ENCODE measurements at regions not wholly inside any gene's neighbourhood (a gene's known extent, or its start where the extent isn't known, plus 50 kb on each side); places are given as distances from the start of the nearest gene placed in this dataset.

GRCh38 chr1:34322969-34323368 lies 146.3 kb downstream of the C1orf94 start:
- no peak for DNase-seq (ENCODE audit: low read depth)
- TF ChIP-seq CTCF (IDR thresholded peaks at IDR 0.05; ENCODE audit: insufficient read depth, low read depth, low read length, missing control alignments) = no peak
- H3K4me3 ChIP-seq (ENCODE audit: low read depth, low read length) = no peak overlapping the region

- H3K4me3 ChIP-seq (ENCODE audit: low read depth, low read length) = no peak overlapping the region
- no peak for DNase-seq (ENCODE audit: low read depth)
- TF ChIP-seq CTCF (IDR thresholded peaks at IDR 0.05; ENCODE audit: insufficient read depth, low read depth, low read length, missing control alignments) = no peak
These were observed 148.3 kb downstream of the C1orf94 start for GRCh38 chr1:34324879-34325440.

DNA sequence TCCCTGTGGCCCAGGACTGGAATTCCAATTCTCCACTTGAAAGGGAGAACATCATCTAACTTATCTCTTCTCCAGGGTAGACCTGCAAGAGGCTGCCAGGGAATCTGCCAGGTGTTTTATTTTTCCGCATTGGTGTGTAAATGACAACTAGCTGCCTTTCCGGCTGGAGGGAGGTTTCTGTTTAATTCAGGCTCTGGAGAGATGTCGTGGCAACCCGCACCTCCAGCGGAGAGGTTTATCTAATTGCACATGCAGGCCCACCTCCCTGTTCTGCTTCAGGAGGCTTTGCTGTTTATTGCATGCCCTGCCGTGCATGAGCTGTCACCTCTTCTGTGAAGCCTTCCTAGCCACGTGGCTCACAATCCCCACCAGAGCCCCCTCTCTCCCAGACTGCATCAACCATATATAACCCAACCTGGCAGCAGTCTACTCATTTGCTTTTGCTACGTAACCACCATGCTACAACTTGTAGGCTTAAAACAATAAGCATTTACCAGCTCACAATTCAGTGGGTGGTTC lies 151.6 kb downstream of the C1orf94 start:
- DNase-seq (ENCODE audit: low read depth) = no peak
- no peak overlapping the region for H3K4me3 ChIP-seq (ENCODE audit: low read depth, low read length)
- no peak for TF ChIP-seq CTCF (IDR thresholded peaks at IDR 0.05; ENCODE audit: insufficient read depth, low read depth, low read length, missing control alignments)

DNA sequence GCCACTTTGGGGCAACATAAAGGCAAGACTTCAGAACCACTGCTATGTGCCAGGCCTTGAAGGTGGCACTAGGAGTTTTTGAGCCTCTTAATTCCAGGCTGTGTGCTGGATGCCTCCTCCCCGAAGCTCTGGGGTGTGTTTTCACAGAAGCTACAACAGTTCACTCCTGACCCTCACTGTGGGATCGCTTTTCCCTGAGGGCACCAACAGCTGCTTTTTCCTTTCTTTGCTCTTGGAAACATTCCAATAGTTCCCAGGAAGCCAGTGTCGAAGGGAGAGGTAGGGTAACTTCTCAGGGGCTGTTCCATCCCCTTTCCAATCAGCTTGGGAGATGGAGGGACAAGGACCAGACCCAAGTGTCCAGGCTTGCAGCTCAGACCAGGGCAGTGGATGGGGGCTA lies 153.4 kb downstream of the C1orf94 start:
- no peak for DNase-seq (ENCODE audit: low read depth)
- TF ChIP-seq CTCF (IDR thresholded peaks at IDR 0.05; ENCODE audit: insufficient read depth, low read depth, low read length, missing control alignments) = no peak
- H3K4me3 ChIP-seq (ENCODE audit: low read depth, low read length) = no peak overlapping the region

DNA sequence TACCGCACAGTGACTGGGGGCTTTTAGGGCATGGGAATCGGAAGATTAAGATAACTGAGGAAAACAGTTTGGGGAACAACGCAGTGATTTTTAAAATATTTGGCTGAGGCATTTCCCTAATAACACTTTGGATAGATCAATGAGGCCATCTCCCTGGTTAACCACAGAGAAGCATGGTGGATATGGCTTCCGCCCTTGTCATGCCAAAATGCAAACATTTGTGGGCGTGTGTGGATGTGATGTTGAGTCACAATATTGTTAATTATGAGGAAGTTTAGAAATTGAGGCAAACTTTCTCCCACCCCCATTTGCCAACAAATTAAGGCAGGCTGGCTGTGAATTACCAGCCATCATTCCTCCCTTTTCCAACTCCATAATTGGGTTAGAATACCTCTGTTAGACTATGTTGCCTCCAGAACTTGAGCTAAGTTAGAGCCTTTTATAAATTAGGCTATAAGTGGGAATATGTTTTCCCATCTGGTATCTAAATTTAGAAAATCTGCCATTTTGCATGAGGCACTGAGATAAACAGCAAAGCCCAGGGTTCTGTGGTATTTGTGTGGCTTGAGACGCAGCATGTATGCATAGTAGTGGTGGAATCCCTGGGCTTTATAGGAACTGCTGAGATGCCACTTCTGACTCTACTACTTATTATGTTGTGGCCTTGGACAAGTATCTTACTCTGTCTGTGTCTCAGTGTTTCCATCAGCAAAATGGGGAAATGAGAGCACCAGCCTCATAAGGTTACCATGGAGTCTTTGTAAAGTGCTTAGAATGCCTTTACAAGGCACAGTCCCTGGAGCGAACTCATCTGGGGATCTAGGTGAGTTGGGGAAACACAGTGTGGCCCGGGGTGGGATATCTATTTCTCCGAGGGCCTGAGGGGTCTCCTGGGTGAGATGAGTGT lies 154.6 kb downstream of the C1orf94 start:
- no peak for TF ChIP-seq CTCF (IDR thresholded peaks at IDR 0.05; ENCODE audit: insufficient read depth, low read depth, low read length, missing control alignments)
- DNase-seq (ENCODE audit: low read depth) = peak; percentile 10
- no peak overlapping the region for H3K4me3 ChIP-seq (ENCODE audit: low read depth, low read length)

GRCh38 chr1:34332996-34333395 lies 156.3 kb downstream of the C1orf94 start:
- no peak for TF ChIP-seq CTCF (IDR thresholded peaks at IDR 0.05; ENCODE audit: insufficient read depth, low read depth, low read length, missing control alignments)
- DNase-seq (ENCODE audit: low read depth) = peak; percentile 28
- no peak overlapping the region for H3K4me3 ChIP-seq (ENCODE audit: low read depth, low read length)
